Neural cell (in vitro differentiated cells): ENCODE measurements at regions not wholly inside any gene's neighbourhood (a gene's known extent, or its start where the extent isn't known, plus 50 kb on each side); places are given as distances from the start of the nearest gene placed in this dataset.

Source experiments
- H2AFZ ChIP-seq: fragments of 200-600, 300-800 bp; sonication (generic), shearing (Covaris generic); 2 replicates; pipeline ENCODE4 v1.6.0; 2014; ENCODE audit warnings: low read depth, mild to moderate bottlenecking, antibody characterized with exemption, low read length, moderate library complexity
- H3F3A ChIP-seq: fragments of 200-600 bp; shearing (Covaris generic); 2 replicates; pipeline ENCODE4 v1.6.1; 2016; ENCODE audit warnings: mild to moderate bottlenecking, moderate library complexity, mixed read lengths, antibody characterized with exemption, low read length; ENCODE audit not compliant: insufficient read depth, poor library complexity, severe bottlenecking
- H3K27ac ChIP-seq: fragments of 200-600, 300-800 bp; sonication (generic), shearing (Covaris generic); 2 replicates; pipeline ENCODE4 v1.5.1; 2014; ENCODE audit warnings: mild to moderate bottlenecking, low read length, moderate library complexity
- H3K27me3 ChIP-seq: fragments of 300-800, 200-600 bp; sonication (generic), shearing (Covaris generic); 2 replicates; pipeline ENCODE4 v1.6.0; 2014; ENCODE audit warnings: mild to moderate bottlenecking, low read depth, low read length, moderate library complexity; ENCODE audit not compliant: insufficient read depth
- H3K36me3 ChIP-seq: fragments of 300-800, 200-600 bp; sonication (generic), shearing (Covaris generic); 2 replicates; pipeline ENCODE4 v1.5.1; 2014; ENCODE audit warnings: mild to moderate bottlenecking, antibody characterized with exemption, low read length, moderate library complexity; ENCODE audit not compliant: insufficient read depth
- H3K4me2 ChIP-seq: fragments of 300-800, 200-600 bp; sonication (generic), shearing (Covaris generic); 2 replicates; pipeline ENCODE4 v1.6.0; 2014; ENCODE audit warnings: mild to moderate bottlenecking, low read length
- H3K4me3 ChIP-seq: fragments of 300-800, 200-600 bp; sonication (generic), shearing (Covaris generic); 2 replicates; pipeline ENCODE4 v1.5.1; 2014; ENCODE audit warnings: mild to moderate bottlenecking, low read length, moderate library complexity
- H3K79me2 ChIP-seq: fragments of 200-600 bp; shearing (Covaris generic); replicated peaks from 2 replicates; pipeline ENCODE4 v1.6.0; 2014; ENCODE audit warnings: mild to moderate bottlenecking, low read length, moderate library complexity; ENCODE audit not compliant: insufficient read depth
- H3K9ac ChIP-seq: fragments of 300-800, 200-600 bp; sonication (generic), shearing (Covaris generic); 2 replicates; pipeline ENCODE4 v1.6.1; 2016; ENCODE audit warnings: mild to moderate bottlenecking, low read length, mixed read lengths
- H3K9me2 ChIP-seq: fragments of 200-600 bp; shearing (Covaris generic); 2 replicates; pipeline ENCODE4 v1.6.1; 2016; ENCODE audit warnings: mild to moderate bottlenecking, low read length, mixed read lengths; ENCODE audit not compliant: insufficient read depth
- H3K9me3 ChIP-seq: fragments of 200-600, 300-800 bp; sonication (generic), shearing (Covaris generic); 2 replicates; pipeline ENCODE4 v1.6.1; 2016; ENCODE audit warnings: mild to moderate bottlenecking, mixed run types, low read length, moderate library complexity, mixed read lengths
- H4K20me1 ChIP-seq: fragments of 200-600 bp; shearing (Covaris generic); 2 replicates; pipeline ENCODE4 v1.6.1; 2016; ENCODE audit warnings: mild to moderate bottlenecking, mixed run types; ENCODE audit not compliant: insufficient read depth
- EP300 ChIP-seq: fragments of 450-650 bp; conservative IDR thresholded peaks from 2 replicates; pipeline ENCODE4 v1.6.1; 2014; ENCODE audit warnings: antibody characterized with exemption, mild to moderate bottlenecking, moderate library complexity; ENCODE audit not compliant: poor library complexity, severe bottlenecking
- EZH2 ChIP-seq: fragments of 200-600, 300-800 bp; shearing (Covaris generic), sonication (generic); IDR thresholded peaks from 2 replicates; pipeline ENCODE4 v1.6.1; 2014; ENCODE audit warnings: antibody characterized with exemption, low read length, borderline replicate concordance, mild to moderate bottlenecking; ENCODE audit not compliant: insufficient read depth, poor library complexity, severe bottlenecking
- MXI1 ChIP-seq: fragments of 450-650 bp; conservative IDR thresholded peaks from 2 replicates; pipeline ENCODE4 v1.6.1; 2014; ENCODE audit warnings: antibody characterized with exemption, mild to moderate bottlenecking; ENCODE audit not compliant: poor library complexity, severe bottlenecking
- POLR2AphosphoS5 ChIP-seq: IDR thresholded peaks from 2 replicates; pipeline ENCODE4 v1.6.1; 2012
- RAD21 ChIP-seq: fragments of 450-650 bp; conservative IDR thresholded peaks from 2 replicates; pipeline ENCODE4 v1.6.1; 2014; ENCODE audit warnings: antibody characterized with exemption, mild to moderate bottlenecking, moderate library complexity
- TAF1 ChIP-seq: IDR thresholded peaks from 2 replicates; pipeline ENCODE4 v1.6.1; 2012; ENCODE audit warnings: low read depth
- TF ChIP-seq, protein P1 (sequence below): IDR thresholded peaks from 2 replicates; pipeline ENCODE4 v1.6.1; 2012; ENCODE audit warnings: borderline replicate concordance
- TF ChIP-seq, protein P2 (sequence below): fragments of 450-650 bp; IDR thresholded peaks from 2 replicates; pipeline ENCODE4 v1.5.1; 2014; ENCODE audit warnings: antibody characterized with exemption, mild to moderate bottlenecking, moderate library complexity; ENCODE audit not compliant: poor library complexity, severe bottlenecking

DNA sequence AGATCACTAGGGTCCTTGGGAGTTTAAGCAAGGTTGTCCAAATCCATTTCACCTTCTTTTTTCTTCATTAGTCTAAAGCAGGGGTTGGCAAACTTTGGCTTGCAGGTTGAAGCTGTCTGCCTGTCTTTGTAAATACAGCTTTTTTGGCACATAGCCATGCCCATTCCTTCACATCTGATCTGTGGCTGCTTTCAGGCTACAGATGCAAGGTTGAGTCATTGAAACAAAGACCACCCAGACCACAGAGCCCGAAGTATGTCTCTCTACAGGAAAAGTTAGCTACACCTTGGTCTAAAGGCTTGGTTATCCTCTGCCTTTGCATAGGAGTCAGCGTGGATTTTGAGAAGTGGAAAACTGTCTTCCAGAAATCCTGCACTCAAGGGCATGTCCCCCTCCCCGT, 238.1 kb upstream of the STS start:
- H3K4me3 ChIP-seq, result no peak overlapping the region
- no peak overlapping the region for H3K4me2 ChIP-seq

DNA sequence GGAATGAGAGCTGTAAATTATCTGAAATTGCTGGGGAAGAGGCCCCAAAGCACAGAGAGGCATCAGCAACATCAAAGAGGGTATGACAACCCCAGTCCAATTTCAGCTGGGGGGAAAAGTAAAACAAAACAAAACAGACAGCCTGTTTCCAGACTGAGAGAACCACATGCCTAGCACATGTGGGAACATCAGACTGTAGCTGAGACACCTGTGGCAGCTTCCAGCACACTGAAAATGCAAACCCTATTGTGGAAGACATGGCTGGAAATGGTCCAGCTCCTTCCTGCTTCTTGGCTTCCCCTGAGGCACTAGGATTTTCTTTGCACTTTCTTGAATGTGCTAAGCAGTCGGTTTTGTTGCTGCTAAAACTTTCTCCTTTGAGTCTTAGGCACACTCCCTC, 240.9 kb upstream of the STS start:
- Histone ChIP-seq H3K9ac (no peak overlapping the region), H3K9me3 (no peaks in the 10 kb centered on the region), H3K4me3 (no peak overlapping the region), H3F3A (no peaks in the 10 kb centered on the region), H3K36me3 (no peaks in the 10 kb centered on the region), H2AFZ (no peak overlapping the region), H3K27me3 (no peaks in the 10 kb centered on the region), H3K79me2 (no peaks in the 10 kb centered on the region), H3K9me2 (no peaks in the 10 kb centered on the region), H3K27ac (no peak overlapping the region), H3K4me2 (no peak overlapping the region), H4K20me1 (no peaks in the 10 kb centered on the region)
- TF ChIP-seq POLR2AphosphoS5, result no peak
- TF ChIP-seq, protein P1, sequence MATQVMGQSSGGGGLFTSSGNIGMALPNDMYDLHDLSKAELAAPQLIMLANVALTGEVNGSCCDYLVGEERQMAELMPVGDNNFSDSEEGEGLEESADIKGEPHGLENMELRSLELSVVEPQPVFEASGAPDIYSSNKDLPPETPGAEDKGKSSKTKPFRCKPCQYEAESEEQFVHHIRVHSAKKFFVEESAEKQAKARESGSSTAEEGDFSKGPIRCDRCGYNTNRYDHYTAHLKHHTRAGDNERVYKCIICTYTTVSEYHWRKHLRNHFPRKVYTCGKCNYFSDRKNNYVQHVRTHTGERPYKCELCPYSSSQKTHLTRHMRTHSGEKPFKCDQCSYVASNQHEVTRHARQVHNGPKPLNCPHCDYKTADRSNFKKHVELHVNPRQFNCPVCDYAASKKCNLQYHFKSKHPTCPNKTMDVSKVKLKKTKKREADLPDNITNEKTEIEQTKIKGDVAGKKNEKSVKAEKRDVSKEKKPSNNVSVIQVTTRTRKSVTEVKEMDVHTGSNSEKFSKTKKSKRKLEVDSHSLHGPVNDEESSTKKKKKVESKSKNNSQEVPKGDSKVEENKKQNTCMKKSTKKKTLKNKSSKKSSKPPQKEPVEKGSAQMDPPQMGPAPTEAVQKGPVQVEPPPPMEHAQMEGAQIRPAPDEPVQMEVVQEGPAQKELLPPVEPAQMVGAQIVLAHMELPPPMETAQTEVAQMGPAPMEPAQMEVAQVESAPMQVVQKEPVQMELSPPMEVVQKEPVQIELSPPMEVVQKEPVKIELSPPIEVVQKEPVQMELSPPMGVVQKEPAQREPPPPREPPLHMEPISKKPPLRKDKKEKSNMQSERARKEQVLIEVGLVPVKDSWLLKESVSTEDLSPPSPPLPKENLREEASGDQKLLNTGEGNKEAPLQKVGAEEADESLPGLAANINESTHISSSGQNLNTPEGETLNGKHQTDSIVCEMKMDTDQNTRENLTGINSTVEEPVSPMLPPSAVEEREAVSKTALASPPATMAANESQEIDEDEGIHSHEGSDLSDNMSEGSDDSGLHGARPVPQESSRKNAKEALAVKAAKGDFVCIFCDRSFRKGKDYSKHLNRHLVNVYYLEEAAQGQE, result no peak

More for the DNA sequence above, 238.1 kb upstream of the STS start:
- Histone ChIP-seq H3K9ac (no peak overlapping the region), H2AFZ (no peak overlapping the region), H3K27me3 (no peaks in the 10 kb centered on the region), H3K9me2 (no peaks in the 10 kb centered on the region), H3K79me2 (no peaks in the 10 kb centered on the region), H3K36me3 (no peaks in the 10 kb centered on the region), H3K27ac (no peak overlapping the region), H3F3A (no peaks in the 10 kb centered on the region), H3K9me3 (no peaks in the 10 kb centered on the region), H4K20me1 (no peaks in the 10 kb centered on the region)
- no peak for TF ChIP-seq MXI1
- no peak for TF ChIP-seq EZH2
- no peak for TF ChIP-seq TAF1
- TF ChIP-seq, protein P2, sequence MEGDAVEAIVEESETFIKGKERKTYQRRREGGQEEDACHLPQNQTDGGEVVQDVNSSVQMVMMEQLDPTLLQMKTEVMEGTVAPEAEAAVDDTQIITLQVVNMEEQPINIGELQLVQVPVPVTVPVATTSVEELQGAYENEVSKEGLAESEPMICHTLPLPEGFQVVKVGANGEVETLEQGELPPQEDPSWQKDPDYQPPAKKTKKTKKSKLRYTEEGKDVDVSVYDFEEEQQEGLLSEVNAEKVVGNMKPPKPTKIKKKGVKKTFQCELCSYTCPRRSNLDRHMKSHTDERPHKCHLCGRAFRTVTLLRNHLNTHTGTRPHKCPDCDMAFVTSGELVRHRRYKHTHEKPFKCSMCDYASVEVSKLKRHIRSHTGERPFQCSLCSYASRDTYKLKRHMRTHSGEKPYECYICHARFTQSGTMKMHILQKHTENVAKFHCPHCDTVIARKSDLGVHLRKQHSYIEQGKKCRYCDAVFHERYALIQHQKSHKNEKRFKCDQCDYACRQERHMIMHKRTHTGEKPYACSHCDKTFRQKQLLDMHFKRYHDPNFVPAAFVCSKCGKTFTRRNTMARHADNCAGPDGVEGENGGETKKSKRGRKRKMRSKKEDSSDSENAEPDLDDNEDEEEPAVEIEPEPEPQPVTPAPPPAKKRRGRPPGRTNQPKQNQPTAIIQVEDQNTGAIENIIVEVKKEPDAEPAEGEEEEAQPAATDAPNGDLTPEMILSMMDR, result no peak
- no peak for TF ChIP-seq EP300
- TF ChIP-seq RAD21, result no peak
- TF ChIP-seq, protein P1, result no peak
